ENCODE measurements at regions not wholly inside any gene's neighbourhood (a gene's known extent, or its start where the extent isn't known, plus 50 kb on each side); places are given as distances from the start of the nearest gene placed in this dataset.

GRCh38 chr18:29849144-29849543 is 1193.4 kb downstream of the DSC3 start:
- TF ChIP-seq CTCF (IDR thresholded peaks at IDR 0.05) (no peak), POLR2AphosphoS5 (IDR thresholded peaks at IDR 0.05; ENCODE audit: low read depth, low read length) (no peak), SIN3A (IDR thresholded peaks at IDR 0.05; ENCODE audit: borderline replicate concordance, insufficient read depth, low read depth, low read length) (no peak)

Data from Panc1 (cell line).